ENCODE measurements at regions not wholly inside any gene's neighbourhood (a gene's known extent, or its start where the extent isn't known, plus 50 kb on each side); places are given as distances from the start of the nearest gene placed in this dataset.

- Histone ChIP-seq H3K9me3 (ENCODE audit: control insufficient read depth in 1 of 2, insufficient read depth in 1 of 2, low read depth in 1 of 2, low read length in 2 of 2) (peaks cover 0 to 8% of the 10 kb centered on the region in 2 experiments; a peak in 2 of 4 replicates), H3K79me2 (ENCODE audit: insufficient read depth, low read length) (no peaks in the 10 kb centered on the region), H3K9me2 (ENCODE audit: insufficient read depth) (no peaks in the 10 kb centered on the region), H4K20me1 (ENCODE audit: insufficient read depth) (no peaks in the 10 kb centered on the region), H3K4me3 (replicated peaks in 1 of 2; ENCODE audit: low read depth in 1 of 2, low read length in 2 of 2) (no peak overlapping the region), H3K4me2 (ENCODE audit: low read length) (no peak overlapping the region), H3K9ac (ENCODE audit: low read length) (no peak overlapping the region), H3K27me3 (ENCODE audit: insufficient read depth, low read length) (no peaks in the 10 kb centered on the region), H3K36me3 (ENCODE audit: control insufficient read depth in 1 of 2, insufficient read depth in 2 of 2, low read length in 2 of 2) (no peaks in the 10 kb centered on the region), H3K27ac (ENCODE audit: low read depth, low read length) (no peak overlapping the region), H2AFZ (ENCODE audit: low read depth, low read length, poor library complexity, severe bottlenecking) (no peak overlapping the region), H3K4me1 (ENCODE audit: control insufficient read depth in 1 of 2, insufficient read depth in 2 of 2, low read length in 2 of 2) (no peaks in the 10 kb centered on the region)
- BruUV-seq (replicated peaks), result no TSS peak
- ChIA-PET CTCF (no interaction called here), POLR2A (no interaction called here), RAD21 (ENCODE audit: low non-redundant PET in 1 of 2, low total read pairs in 2 of 2, uncharacterized antibody in 2 of 2, unreplicated experiment in 2 of 2) (no interaction called here)
- intact Hi-C loops (cut with micrococcal nuclease), result no loop called here
- no peak for ATAC-seq
- TF ChIP-seq CTCF (IDR thresholded peaks at IDR 0.05 in 2 of 3, conservative IDR thresholded peaks at IDR 0.05 in 1 of 3; ENCODE audit: borderline replicate concordance in 1 of 3, insufficient read depth in 1 of 3, low read depth in 2 of 3, low read length in 2 of 3), result no peak
- no peak for TF ChIP-seq ELF1 (IDR thresholded peaks at IDR 0.05; ENCODE audit: borderline replicate concordance, low read depth)
- no peak for TF ChIP-seq SP1 (IDR thresholded peaks at IDR 0.05; ENCODE audit: low read depth)
- no peak for TF ChIP-seq CBX3 (IDR thresholded peaks at IDR 0.05; ENCODE audit: low read depth)
- TF ChIP-seq ATF3 (IDR thresholded peaks at IDR 0.05), result no peak
- no peak for TF ChIP-seq ZBTB33 (IDR thresholded peaks at IDR 0.05; ENCODE audit: extremely low read depth, insufficient replicate concordance, low read length)
- TF ChIP-seq SIN3A (IDR thresholded peaks at IDR 0.05; ENCODE audit: low read depth), result no peak
- TF ChIP-seq POLR2AphosphoS5 (IDR thresholded peaks at IDR 0.05; ENCODE audit: low read depth, low read length), result no peak
- TF ChIP-seq POLR2A (IDR thresholded peaks at IDR 0.05; ENCODE audit: borderline replicate concordance, extremely low read depth, insufficient read depth, insufficient read length), result no peak
- no peak for TF ChIP-seq JUND (IDR thresholded peaks at IDR 0.05)
- no peak for TF ChIP-seq FOSL1 (IDR thresholded peaks at IDR 0.05; ENCODE audit: low read depth)
- no peak for TF ChIP-seq ZNF274 (IDR thresholded peaks at IDR 0.05; ENCODE audit: low read depth, low read length)
- TF ChIP-seq RAD21 (IDR thresholded peaks at IDR 0.05; ENCODE audit: low read depth), result no peak
- TF ChIP-seq EGR1 (IDR thresholded peaks at IDR 0.05; ENCODE audit: low read depth), result no peak
- no peak for TF ChIP-seq EZH2 (IDR thresholded peaks at IDR 0.05)
- no peak for TF ChIP-seq TCF7L2 (IDR thresholded peaks at IDR 0.05; ENCODE audit: borderline replicate concordance, extremely low read depth, insufficient read depth, insufficient read length)
- TF ChIP-seq SRF (IDR thresholded peaks at IDR 0.05; ENCODE audit: low read depth), result no peak
- TF ChIP-seq EZH2phosphoT487 (IDR thresholded peaks at IDR 0.05; ENCODE audit: borderline replicate concordance), result no peak
- TF ChIP-seq CEBPB (IDR thresholded peaks at IDR 0.05; ENCODE audit: low read depth), result no peak
- DNase-seq (ENCODE audit: low read depth, low spot score), result no peak
Measured at GRCh38 chr4:12137575-12137974, 708.9 kb upstream of the HS3ST1 start.
